Right lobe of liver (tissue), 4 donors: ENCODE measurements at regions not wholly inside any gene's neighbourhood (a gene's known extent, or its start where the extent isn't known, plus 50 kb on each side); places are given as distances from the start of the nearest gene placed in this dataset.

Experiments
- CTCF ChIP-seq, 4 donors: fragments of 200-600 bp in 3 of 4; fragments of 450-650 bp in 1 of 4; IDR thresholded peaks; one replicate each; pipeline versions ENCODE4 v1.5.1 to v1.8.0; 2016 to 2022; ENCODE audit warnings: antibody characterized with exemption in 4 of 4, mild to moderate bottlenecking in 2 of 4
- POLR2A ChIP-seq: fragments of 450-650 bp; IDR thresholded peaks from one replicate; pipeline ENCODE4 v1.6.1; 2017; ENCODE audit warnings: antibody characterized with exemption, mild to moderate bottlenecking
- donor health status: DM: no; HTN: no; CAD: no.
- donor health status: DM: no; HTN: no; CAD: no.
- donor health status: DM: no; HTN: yes; CAD: no.

DNA sequence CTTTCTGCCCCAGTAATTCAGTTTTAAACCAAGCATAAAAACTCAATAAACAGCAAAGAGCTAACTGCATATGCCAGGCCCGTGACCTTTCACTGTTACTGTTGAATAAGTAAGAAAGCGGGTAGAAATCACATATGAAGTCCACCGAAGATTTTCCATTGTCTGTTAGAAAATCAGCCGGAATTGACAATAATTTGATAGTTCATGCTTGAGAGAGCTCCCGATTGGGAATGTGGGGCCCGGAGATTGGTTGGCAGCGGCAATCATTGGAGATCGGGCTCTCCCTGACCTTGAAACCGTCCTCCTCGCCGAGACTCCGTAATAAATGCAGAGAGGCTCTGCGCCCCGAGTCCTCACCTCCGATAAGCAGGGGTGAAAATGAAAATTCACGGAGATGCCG lies 709.6 kb downstream of the BRD1 start:
- no peak for TF ChIP-seq CTCF (IDR thresholded peaks at IDR 0.05)
- TF ChIP-seq POLR2A, result no peak
